ENCODE measurements at regions not wholly inside any gene's neighbourhood (a gene's known extent, or its start where the extent isn't known, plus 50 kb on each side); places are given as distances from the start of the nearest gene placed in this dataset.

DNA sequence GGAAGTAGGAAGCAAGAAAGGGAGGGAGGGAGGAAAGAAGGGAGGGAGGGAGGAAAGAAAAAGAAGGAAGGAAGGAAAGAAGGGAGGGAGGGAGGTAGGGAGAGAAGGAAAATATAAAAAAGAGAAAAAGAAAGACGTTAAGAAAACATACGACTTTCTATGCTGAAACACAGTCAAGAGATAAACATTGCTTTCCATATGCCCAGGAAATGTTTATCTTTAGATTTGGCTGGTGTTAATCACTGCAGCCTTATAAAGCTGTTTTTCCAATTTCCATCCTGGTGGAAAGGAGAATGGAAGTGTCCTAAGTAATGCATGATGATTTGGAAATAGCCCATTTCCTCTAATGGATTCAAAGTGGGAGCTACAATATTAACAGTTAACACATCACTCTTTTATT lies 524.3 kb downstream of the MTRR start:
- Mint-ChIP-seq H3K4me1 (no peaks in the 10 kb centered on the region), H3K36me3 (no peaks in the 10 kb centered on the region), H3K4me3 (no peak overlapping the region), H3K27me3 (no peaks in the 10 kb centered on the region), H3K9me3 (peaks cover 0 to 4% (median 3%) of the 10 kb centered on the region in 3 donors), H3K27ac (no peak overlapping the region)
- H3K27me3 ChIP-seq (replicated peaks in 1 of 2; ENCODE audit: control insufficient read depth in 2 of 2, extremely low read depth in 1 of 2, insufficient read depth in 2 of 2, low read length in 1 of 2) = no peaks in the 10 kb centered on the region
- WGBS (ENCODE audit: insufficient coverage) = no CpG with 5 or more reads among the region's 2 CpGs
- CTCF ChIA-PET = no interaction called here
- H3K27ac ChIP-seq (ENCODE audit: low read length) = no peak overlapping the region
- H3K9me3 ChIP-seq = no peaks in the 10 kb centered on the region
- POLR2A ChIA-PET = no interaction called here
- ATAC-seq (replicated peaks in 1 of 4) (no peak), DNase-seq (no peak)
- no peaks in the 10 kb centered on the region for H3K36me3 ChIP-seq (ENCODE audit: control insufficient read depth in 2 of 2, extremely low read depth in 1 of 2, insufficient read depth in 1 of 2, low read length in 1 of 2)
- H3K4me3 ChIP-seq (ENCODE audit: control insufficient read depth in 1 of 2, extremely low read depth in 1 of 2, low read length in 1 of 2) = no peak overlapping the region
- H3K4me1 ChIP-seq (ENCODE audit: control insufficient read depth in 1 of 2, extremely low read depth in 1 of 2, insufficient read depth in 2 of 2, low read length in 2 of 2) = no peaks in the 10 kb centered on the region

DNA sequence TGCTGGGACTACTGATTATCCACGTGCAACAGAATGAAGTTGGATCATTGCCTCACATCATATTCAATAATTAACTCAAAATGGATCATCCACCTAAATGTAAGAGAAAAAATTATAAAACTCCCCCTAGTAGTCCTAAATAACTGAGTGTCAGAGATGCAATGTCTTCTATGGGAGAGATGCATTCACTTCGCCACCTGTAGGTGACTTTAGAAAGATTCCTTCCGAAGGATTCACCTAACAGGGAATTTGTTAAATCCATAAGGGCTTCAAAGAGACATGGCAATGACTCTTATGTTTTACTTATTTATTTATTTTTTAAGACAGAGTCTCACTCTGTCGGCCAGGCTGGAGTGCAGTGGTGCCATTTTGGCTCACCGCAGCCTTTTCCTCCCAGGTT lies 526.0 kb downstream of the MTRR start:
- CTCF ChIA-PET = no interaction called here
- H3K9me3 Mint-ChIP-seq = no peaks in the 10 kb centered on the region
- H3K36me3 Mint-ChIP-seq = no peaks in the 10 kb centered on the region
- no peak overlapping the region for H3K27ac Mint-ChIP-seq
- H3K9me3 ChIP-seq = no peaks in the 10 kb centered on the region
- H3K27me3 Mint-ChIP-seq = no peaks in the 10 kb centered on the region
- H3K36me3 ChIP-seq (ENCODE audit: control insufficient read depth in 2 of 2, extremely low read depth in 1 of 2, insufficient read depth in 1 of 2, low read length in 1 of 2) = no peaks in the 10 kb centered on the region
- H3K4me3 Mint-ChIP-seq = no peak overlapping the region
- H3K4me1 Mint-ChIP-seq = no peaks in the 10 kb centered on the region
- no peaks in the 10 kb centered on the region for H3K4me1 ChIP-seq (ENCODE audit: control insufficient read depth in 1 of 2, extremely low read depth in 1 of 2, insufficient read depth in 2 of 2, low read length in 2 of 2)
- no CpG with 5 or more reads among the region's 5 CpGs for WGBS (ENCODE audit: insufficient coverage)
- no peak for DNase-seq
- no peaks in the 10 kb centered on the region for H3K27me3 ChIP-seq (replicated peaks in 1 of 2; ENCODE audit: control insufficient read depth in 2 of 2, extremely low read depth in 1 of 2, insufficient read depth in 2 of 2, low read length in 1 of 2)
- no peak overlapping the region for H3K27ac ChIP-seq (ENCODE audit: low read length)
- no peak for ATAC-seq (replicated peaks in 1 of 4)
- POLR2A ChIA-PET = no interaction called here
- H3K4me3 ChIP-seq (ENCODE audit: control insufficient read depth in 1 of 2, extremely low read depth in 1 of 2, low read length in 1 of 2) = no peak overlapping the region

DNA sequence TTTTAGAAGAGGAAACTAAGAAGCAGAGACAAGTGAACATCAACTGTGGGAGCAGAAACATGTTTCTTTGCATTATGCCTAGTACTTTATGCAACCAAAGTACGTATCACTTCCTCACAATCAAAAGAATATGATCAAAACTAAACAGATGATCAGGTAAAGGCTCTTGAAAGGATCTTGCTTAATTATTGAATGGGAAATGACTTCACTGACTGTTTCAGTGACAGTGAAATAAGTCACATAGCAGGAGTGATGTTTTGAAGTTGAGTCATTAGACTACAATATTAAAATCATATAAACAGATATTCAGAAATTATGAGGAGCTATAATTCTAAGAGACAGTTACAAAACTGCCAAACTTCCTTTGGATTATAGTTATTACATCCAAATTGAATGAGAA lies 527.3 kb downstream of the MTRR start:
- ChIA-PET POLR2A (no interaction called here), CTCF (no interaction called here)
- Histone ChIP-seq H3K4me1 (ENCODE audit: control insufficient read depth in 1 of 2, extremely low read depth in 1 of 2, insufficient read depth in 2 of 2, low read length in 2 of 2) (no peaks in the 10 kb centered on the region), H3K36me3 (ENCODE audit: control insufficient read depth in 2 of 2, extremely low read depth in 1 of 2, insufficient read depth in 1 of 2, low read length in 1 of 2) (no peaks in the 10 kb centered on the region), H3K9me3 (no peaks in the 10 kb centered on the region), H3K4me3 (ENCODE audit: control insufficient read depth in 1 of 2, extremely low read depth in 1 of 2, low read length in 1 of 2) (no peak overlapping the region), H3K27me3 (replicated peaks in 1 of 2; ENCODE audit: control insufficient read depth in 2 of 2, extremely low read depth in 1 of 2, insufficient read depth in 2 of 2, low read length in 1 of 2) (no peaks in the 10 kb centered on the region), H3K27ac (ENCODE audit: low read length) (no peak overlapping the region)
- ATAC-seq (replicated peaks in 1 of 4) (no peak), DNase-seq (no peak)
- Mint-ChIP-seq H3K27me3 (no peaks in the 10 kb centered on the region), H3K36me3 (no peaks in the 10 kb centered on the region), H3K4me3 (no peak overlapping the region), H3K4me1 (no peaks in the 10 kb centered on the region), H3K9me3 (peaks cover 0 to 5% (median 0%) of the 10 kb centered on the region in 3 donors), H3K27ac (no peak overlapping the region)
- no CpG with 5 or more reads among the region's 1 CpG for WGBS (ENCODE audit: insufficient coverage)

DNA sequence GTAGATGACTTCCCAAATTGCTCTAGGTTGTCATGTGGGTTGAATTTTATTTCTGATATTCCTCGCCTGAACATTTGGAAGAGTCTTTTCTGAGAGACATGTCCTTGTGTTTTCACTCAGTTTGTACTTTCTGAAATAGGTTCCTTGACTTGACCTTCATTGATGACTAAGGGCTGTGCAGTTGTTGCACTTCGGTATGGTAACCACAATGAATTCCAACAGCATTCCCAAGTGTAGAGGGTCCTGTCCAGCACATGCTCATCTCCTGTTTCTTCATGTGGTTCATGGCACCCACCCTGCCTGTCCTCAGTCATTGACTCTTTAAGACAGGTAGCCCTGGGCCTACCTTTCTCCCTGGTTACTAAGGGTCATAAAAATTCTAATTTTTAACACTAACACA lies 527.8 kb downstream of the MTRR start:
- ChIA-PET POLR2A (no interaction called here), CTCF (no interaction called here)
- Mint-ChIP-seq H3K36me3 (no peaks in the 10 kb centered on the region), H3K27me3 (no peaks in the 10 kb centered on the region), H3K9me3 (peaks cover 0 to 10% (median 3%) of the 10 kb centered on the region in 3 donors), H3K4me1 (no peaks in the 10 kb centered on the region), H3K27ac (no peak overlapping the region), H3K4me3 (no peak overlapping the region)
- Histone ChIP-seq H3K9me3 (no peaks in the 10 kb centered on the region), H3K4me1 (ENCODE audit: control insufficient read depth in 1 of 2, extremely low read depth in 1 of 2, insufficient read depth in 2 of 2, low read length in 2 of 2) (no peaks in the 10 kb centered on the region), H3K4me3 (ENCODE audit: control insufficient read depth in 1 of 2, extremely low read depth in 1 of 2, low read length in 1 of 2) (no peak overlapping the region), H3K27me3 (replicated peaks in 1 of 2; ENCODE audit: control insufficient read depth in 2 of 2, extremely low read depth in 1 of 2, insufficient read depth in 2 of 2, low read length in 1 of 2) (no peaks in the 10 kb centered on the region), H3K27ac (ENCODE audit: low read length) (no peak overlapping the region), H3K36me3 (ENCODE audit: control insufficient read depth in 2 of 2, extremely low read depth in 1 of 2, insufficient read depth in 1 of 2, low read length in 1 of 2) (no peaks in the 10 kb centered on the region)
- ATAC-seq (replicated peaks in 1 of 4) (no peak), DNase-seq (no peak)
- 91% methylated on average over 2 of the region's 2 CpGs for WGBS (ENCODE audit: insufficient coverage)

DNA sequence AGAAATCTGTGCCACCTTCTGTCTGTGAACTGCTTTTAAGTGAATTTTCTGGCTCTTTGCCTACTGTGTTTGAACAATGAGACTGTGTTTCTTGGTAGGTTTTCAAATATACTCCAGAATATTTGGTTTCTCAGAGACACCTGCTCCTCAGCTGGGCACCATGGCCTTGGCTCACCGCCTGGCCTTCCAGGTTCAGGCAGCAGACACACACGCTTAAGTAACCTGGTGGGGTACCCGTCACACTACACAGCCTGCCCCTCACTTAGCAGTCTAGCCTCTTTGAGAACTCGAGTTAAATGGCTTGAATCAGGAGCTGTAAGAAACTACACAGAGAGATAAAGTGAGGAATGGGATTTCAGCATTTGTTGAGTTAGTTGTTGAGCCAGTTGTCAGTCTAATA lies 530.5 kb downstream of the MTRR start:
- H3K4me1 Mint-ChIP-seq = no peaks in the 10 kb centered on the region
- H3K27ac Mint-ChIP-seq = no peak overlapping the region
- H3K4me3 ChIP-seq (ENCODE audit: control insufficient read depth in 1 of 2, extremely low read depth in 1 of 2, low read length in 1 of 2) = no peak overlapping the region
- H3K9me3 Mint-ChIP-seq = peaks cover 3 to 10% (median 3%) of the 10 kb centered on the region in 3 donors
- 100% methylated on average over 1 of the region's 4 CpGs for WGBS (ENCODE audit: insufficient coverage)
- ATAC-seq (replicated peaks in 1 of 4) (no peak), DNase-seq (no peak)
- no peaks in the 10 kb centered on the region for H3K36me3 ChIP-seq (ENCODE audit: control insufficient read depth in 2 of 2, extremely low read depth in 1 of 2, insufficient read depth in 1 of 2, low read length in 1 of 2)
- no peaks in the 10 kb centered on the region for H3K27me3 ChIP-seq (replicated peaks in 1 of 2; ENCODE audit: control insufficient read depth in 2 of 2, extremely low read depth in 1 of 2, insufficient read depth in 2 of 2, low read length in 1 of 2)
- CTCF ChIA-PET = no interaction called here
- no peak overlapping the region for H3K27ac ChIP-seq (ENCODE audit: low read length)
- no peak overlapping the region for H3K4me3 Mint-ChIP-seq
- H3K4me1 ChIP-seq (ENCODE audit: control insufficient read depth in 1 of 2, extremely low read depth in 1 of 2, insufficient read depth in 2 of 2, low read length in 2 of 2) = no peaks in the 10 kb centered on the region
- POLR2A ChIA-PET = interaction anchor here in 1 of 2 donors (0.5 kb wide), 1 partner anchor 1431 kb away, joined by 3 read pairs; no protein-coding TSS in a partner anchor
- H3K9me3 ChIP-seq = no peaks in the 10 kb centered on the region
- H3K36me3 Mint-ChIP-seq = no peaks in the 10 kb centered on the region
- no peaks in the 10 kb centered on the region for H3K27me3 Mint-ChIP-seq

DNA sequence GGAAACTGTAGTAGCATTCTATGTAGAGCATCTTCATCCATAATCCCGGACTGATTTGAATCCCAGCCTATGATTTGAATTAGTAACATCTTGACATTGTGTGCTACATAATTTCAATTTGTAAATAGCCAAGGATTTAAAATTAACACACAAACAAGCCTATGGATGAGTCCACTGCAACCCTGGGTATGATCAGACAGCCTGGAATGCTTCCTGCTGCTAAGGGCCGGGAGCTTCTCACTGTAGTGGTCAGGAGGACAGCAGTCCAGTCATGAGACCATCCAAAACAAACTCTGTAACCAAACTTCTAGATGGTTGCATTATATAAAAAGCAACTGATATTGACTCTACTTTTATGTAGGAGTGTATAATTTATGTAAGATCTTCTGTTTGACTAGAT lies 539.3 kb downstream of the MTRR start:
- Histone ChIP-seq H3K27ac (ENCODE audit: low read length) (no peak overlapping the region), H3K4me3 (ENCODE audit: control insufficient read depth in 1 of 2, extremely low read depth in 1 of 2, low read length in 1 of 2) (no peak overlapping the region), H3K9me3 (no peaks in the 10 kb centered on the region), H3K27me3 (replicated peaks in 1 of 2; ENCODE audit: control insufficient read depth in 2 of 2, extremely low read depth in 1 of 2, insufficient read depth in 2 of 2, low read length in 1 of 2) (no peaks in the 10 kb centered on the region), H3K4me1 (ENCODE audit: control insufficient read depth in 1 of 2, extremely low read depth in 1 of 2, insufficient read depth in 2 of 2, low read length in 2 of 2) (no peaks in the 10 kb centered on the region), H3K36me3 (ENCODE audit: control insufficient read depth in 2 of 2, extremely low read depth in 1 of 2, insufficient read depth in 1 of 2, low read length in 1 of 2) (no peaks in the 10 kb centered on the region)
- no peaks in the 10 kb centered on the region for H3K27me3 Mint-ChIP-seq
- H3K27ac Mint-ChIP-seq = no peak overlapping the region
- POLR2A ChIA-PET = no interaction called here
- no CpG with 5 or more reads among the region's 2 CpGs for WGBS (ENCODE audit: insufficient coverage)
- peaks cover 0 to 4% (median 0%) of the 10 kb centered on the region in 3 donors for H3K9me3 Mint-ChIP-seq
- ATAC-seq (replicated peaks in 1 of 4) (no peak), DNase-seq (no peak)
- no peaks in the 10 kb centered on the region for H3K36me3 Mint-ChIP-seq
- CTCF ChIA-PET = no interaction called here
- H3K4me1 Mint-ChIP-seq = no peaks in the 10 kb centered on the region
- H3K4me3 Mint-ChIP-seq = no peak overlapping the region

DNA sequence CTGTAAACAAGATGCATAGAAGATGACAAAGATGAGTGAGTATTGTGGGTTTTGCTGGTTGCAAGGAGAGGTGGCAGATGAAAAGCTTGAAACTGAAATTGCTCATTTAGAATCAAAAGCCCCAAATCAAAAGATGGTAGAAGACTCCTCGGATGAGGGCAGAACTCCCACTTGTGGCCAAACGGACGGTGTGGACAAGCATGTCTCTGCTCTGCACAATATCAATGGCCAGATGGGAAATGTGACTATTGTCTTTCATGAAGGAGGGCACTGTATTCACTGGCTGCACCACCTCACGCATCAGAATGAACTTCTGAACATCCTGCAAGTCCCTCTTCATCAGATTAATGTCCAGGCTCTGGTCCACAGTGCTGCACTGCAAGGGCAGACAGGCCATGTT lies 541.7 kb downstream of the MTRR start:
- Histone ChIP-seq H3K9me3 (no peaks in the 10 kb centered on the region), H3K4me3 (ENCODE audit: control insufficient read depth in 1 of 2, extremely low read depth in 1 of 2, low read length in 1 of 2) (no peak overlapping the region), H3K27ac (ENCODE audit: low read length) (no peak overlapping the region), H3K4me1 (ENCODE audit: control insufficient read depth in 1 of 2, extremely low read depth in 1 of 2, insufficient read depth in 2 of 2, low read length in 2 of 2) (no peaks in the 10 kb centered on the region), H3K36me3 (ENCODE audit: control insufficient read depth in 2 of 2, extremely low read depth in 1 of 2, insufficient read depth in 1 of 2, low read length in 1 of 2) (no peaks in the 10 kb centered on the region), H3K27me3 (replicated peaks in 1 of 2; ENCODE audit: control insufficient read depth in 2 of 2, extremely low read depth in 1 of 2, insufficient read depth in 2 of 2, low read length in 1 of 2) (no peaks in the 10 kb centered on the region)
- DNase-seq (no peak), ATAC-seq (replicated peaks in 1 of 4) (no peak)
- POLR2A ChIA-PET = no interaction called here
- no peaks in the 10 kb centered on the region for H3K36me3 Mint-ChIP-seq
- H3K27ac Mint-ChIP-seq = no peak overlapping the region
- CTCF ChIA-PET = no interaction called here
- 83% methylated on average over 3 of the region's 4 CpGs for WGBS (ENCODE audit: insufficient coverage)
- peaks cover 3 to 14% (median 3%) of the 10 kb centered on the region in 3 donors for H3K9me3 Mint-ChIP-seq
- no peak overlapping the region for H3K4me3 Mint-ChIP-seq
- H3K4me1 Mint-ChIP-seq = no peaks in the 10 kb centered on the region
- peaks cover 0 to 4% of the 10 kb centered on the region in 2 donors for H3K27me3 Mint-ChIP-seq
